Fibroblast of lung (primary cell): ENCODE measurements at regions not wholly inside any gene's neighbourhood (a gene's known extent, or its start where the extent isn't known, plus 50 kb on each side); places are given as distances from the start of the nearest gene placed in this dataset.

Experiments used
- DNase-seq, 2 donors: peaks; one replicate each; pipeline versions ENCODE4 v3.0.0 to v3.0.0-alpha.2; 2010; ENCODE audit warnings: low read depth in 2 of 2
- H2AFZ ChIP-seq: 2 replicates; pipeline ENCODE4 v1.5.1; 2012; ENCODE audit warnings: low read length, control low read depth, inconsistent platforms
- H3K27ac ChIP-seq: 2 replicates; pipeline ENCODE4 v1.5.1; 2011; ENCODE audit warnings: low read length, control low read depth; ENCODE audit not compliant: insufficient read depth
- H3K27me3 ChIP-seq: 2 replicates; pipeline ENCODE4 v1.5.1; 2011; ENCODE audit warnings: mild to moderate bottlenecking, low read length; ENCODE audit not compliant: control insufficient read depth, insufficient read depth
- H3K36me3 ChIP-seq: 2 replicates; pipeline ENCODE4 v1.5.1; 2011; ENCODE audit warnings: low read length; ENCODE audit not compliant: control insufficient read depth, insufficient read depth
- H3K4me1 ChIP-seq: 2 replicates; pipeline ENCODE4 v1.5.1; 2011; ENCODE audit warnings: low read length; ENCODE audit not compliant: control insufficient read depth, insufficient read depth; ENCODE audit errors: extremely low read depth
- H3K4me2 ChIP-seq: 2 replicates; pipeline ENCODE4 v1.5.1; 2011; ENCODE audit warnings: low read length, control low read depth; ENCODE audit not compliant: insufficient read depth; ENCODE audit errors: extremely low read depth
- H3K4me3 ChIP-seq, 4 experiments: fragments of 200-600 bp in 1 of 4; sonication (generic) in 1 of 4; replicated peaks in 1 of 4; 2 replicates each; pipeline ENCODE4 v1.5.1; 2011 to 2016; ENCODE audit warnings: low read length in 4 of 4, low read depth in 3 of 4, mild to moderate bottlenecking in 3 of 4, control low read depth in 2 of 4, inconsistent platforms in 1 of 4, mixed read lengths in 1 of 4; ENCODE audit not compliant: insufficient read depth in 1 of 4; ENCODE audit errors: control extremely low read depth in 1 of 4
- H3K79me2 ChIP-seq: 2 replicates; pipeline ENCODE4 v1.5.1; 2012; ENCODE audit warnings: mild to moderate bottlenecking, low read length, inconsistent platforms; ENCODE audit not compliant: control insufficient read depth, insufficient read depth
- H3K9ac ChIP-seq: 2 replicates; pipeline ENCODE4 v1.5.1; 2011; ENCODE audit warnings: mild to moderate bottlenecking, low read length, control low read depth; ENCODE audit not compliant: insufficient read depth
- H3K9me3 ChIP-seq: 2 replicates; pipeline ENCODE4 v1.5.1; 2012; ENCODE audit warnings: low read depth, low read length; ENCODE audit not compliant: control insufficient read depth, insufficient read depth
- H4K20me1 ChIP-seq: 2 replicates; pipeline ENCODE4 v1.5.1; 2011; ENCODE audit warnings: low read length; ENCODE audit not compliant: control insufficient read depth, insufficient read depth; ENCODE audit errors: extremely low read depth
- CTCF ChIP-seq, 2 donors: IDR thresholded peaks in 1 of 2; conservative IDR thresholded peaks in 1 of 2; 1 replicate in 1 of 2; 2 replicates in 1 of 2; pipeline ENCODE4 v1.5.1; 2011 to 2012; ENCODE audit warnings: low read length in 2 of 2, control low read depth in 1 of 2, inconsistent platforms in 1 of 2, low read depth in 1 of 2, mild to moderate bottlenecking in 1 of 2
- EZH2 ChIP-seq: IDR thresholded peaks from 2 replicates; pipeline ENCODE4 v1.5.1; 2012; ENCODE audit warnings: low read length, control low read depth, mild to moderate bottlenecking; ENCODE audit errors: missing control alignments

GRCh38 chr12:97274386-97274785, 188.2 kb upstream of the RMST start:
- no peak overlapping the region for H3K27ac ChIP-seq
- no peaks in the 10 kb centered on the region for H3K9me3 ChIP-seq
- H4K20me1 ChIP-seq = no peaks in the 10 kb centered on the region
- no peaks in the 10 kb centered on the region for H3K79me2 ChIP-seq
- no peak overlapping the region for H3K4me2 ChIP-seq
- H3K4me3 ChIP-seq = no peak overlapping the region
- H3K27me3 ChIP-seq = no peaks in the 10 kb centered on the region
- no peak for DNase-seq
- H3K36me3 ChIP-seq = no peaks in the 10 kb centered on the region
- TF ChIP-seq CTCF (conservative IDR thresholded peaks at IDR 0.05 in 1 of 2, IDR thresholded peaks at IDR 0.05 in 1 of 2; ENCODE audit: low read depth in 1 of 2, low read length in 2 of 2) = no peak
- no peak for TF ChIP-seq EZH2
- H2AFZ ChIP-seq = no peak overlapping the region
- no peaks in the 10 kb centered on the region for H3K4me1 ChIP-seq
- H3K9ac ChIP-seq = no peak overlapping the region

GRCh38 chr12:97275256-97275655, 187.3 kb upstream of the RMST start:
- H3K27me3 ChIP-seq = no peaks in the 10 kb centered on the region
- TF ChIP-seq EZH2 = no peak
- no peak for TF ChIP-seq CTCF (conservative IDR thresholded peaks at IDR 0.05 in 1 of 2, IDR thresholded peaks at IDR 0.05 in 1 of 2; ENCODE audit: low read depth in 1 of 2, low read length in 2 of 2)
- H2AFZ ChIP-seq = no peak overlapping the region
- H3K27ac ChIP-seq = no peak overlapping the region
- H3K4me1 ChIP-seq = no peaks in the 10 kb centered on the region
- no peaks in the 10 kb centered on the region for H3K9me3 ChIP-seq
- H3K9ac ChIP-seq = no peak overlapping the region
- no peaks in the 10 kb centered on the region for H3K79me2 ChIP-seq
- no peaks in the 10 kb centered on the region for H4K20me1 ChIP-seq
- DNase-seq = peak in 1 of 2 donors; percentile 10
- no peak overlapping the region for H3K4me2 ChIP-seq
- H3K36me3 ChIP-seq = no peaks in the 10 kb centered on the region
- H3K4me3 ChIP-seq = no peak overlapping the region

- Histone ChIP-seq H3K36me3 (no peaks in the 10 kb centered on the region), H3K27me3 (no peaks in the 10 kb centered on the region), H3K27ac (no peak overlapping the region), H2AFZ (no peak overlapping the region), H3K9ac (no peak overlapping the region), H3K79me2 (no peaks in the 10 kb centered on the region), H4K20me1 (no peaks in the 10 kb centered on the region), H3K4me2 (no peak overlapping the region), H3K9me3 (no peaks in the 10 kb centered on the region), H3K4me3 (no peak overlapping the region), H3K4me1 (no peaks in the 10 kb centered on the region)
- TF ChIP-seq CTCF (conservative IDR thresholded peaks at IDR 0.05 in 1 of 2, IDR thresholded peaks at IDR 0.05 in 1 of 2; ENCODE audit: low read depth in 1 of 2, low read length in 2 of 2) (no peak), EZH2 (no peak)
- DNase-seq = no peak
Measured at GRCh38 chr12:97275728-97276590, 186.6 kb upstream of the RMST start.
